MCF 10A (cell line): ENCODE measurements at regions not wholly inside any gene's neighbourhood (a gene's known extent, or its start where the extent isn't known, plus 50 kb on each side); places are given as distances from the start of the nearest gene placed in this dataset.

Experiments used
- BruUV-seq: library from RNA; stranded (reverse); fragments of 400-500 nt; replicated peaks from 2 replicates; lab custom pipeline; 2021; lab: Mats Ljungman, UMichigan
- CTCF ChIA-PET: fragments of 300-600 bp; sonication (Branson Sonifier 250); formaldehyde crosslinking; extraction: SDS; loops from one replicate; lab custom pipeline; 2021; ENCODE audit warnings: antibody characterized with exemption, inconsistent platforms; lab: Yijun Ruan, JAX
- POLR2A ChIA-PET: fragments of 300-600, 350-650 bp; sonication (Branson Sonifier 250); formaldehyde crosslinking; extraction: SDS; loops from one replicate; lab custom pipeline; 2020; ENCODE audit warnings: antibody characterized with exemption, inconsistent platforms; lab: Yijun Ruan, JAX
- DNase-seq: peaks from one replicate; pipeline ENCODE4 v3.0.0-alpha.2; 2018; ENCODE audit not compliant: unreplicated experiment
- H3K27ac Mint-ChIP-seq: one replicate; pipeline ENCODE4 v1.8.0; 2022; ENCODE audit warnings: mild to moderate bottlenecking, low read depth, mixed read lengths; ENCODE audit not compliant: unreplicated experiment
- H3K27me3 Mint-ChIP-seq: one replicate; pipeline ENCODE4 v1.8.0; 2022; ENCODE audit warnings: mixed read lengths; ENCODE audit not compliant: insufficient read depth, unreplicated experiment
- H3K36me3 Mint-ChIP-seq: one replicate; pipeline ENCODE4 v1.8.0; 2022; ENCODE audit warnings: mild to moderate bottlenecking, moderate library complexity, mixed read lengths; ENCODE audit not compliant: insufficient read depth, unreplicated experiment
- H3K4me1 Mint-ChIP-seq: one replicate; pipeline ENCODE4 v1.8.0; 2022; ENCODE audit warnings: mixed read lengths; ENCODE audit not compliant: insufficient read depth, unreplicated experiment
- H3K4me3 Mint-ChIP-seq: one replicate; pipeline ENCODE4 v1.8.0; 2022; ENCODE audit warnings: mild to moderate bottlenecking, moderate library complexity, mixed read lengths; ENCODE audit not compliant: unreplicated experiment
- H3K9me3 Mint-ChIP-seq: one replicate; pipeline ENCODE4 v1.8.0; 2022; ENCODE audit warnings: mixed read lengths; ENCODE audit not compliant: unreplicated experiment
- CTCF ChIP-seq: fragments of 200-600 bp; IDR thresholded peaks from one replicate; pipeline ENCODE4 v1.8.0; 2022; ENCODE audit warnings: antibody characterized with exemption, mild to moderate bottlenecking; ENCODE audit not compliant: unreplicated experiment
- intact Hi-C: fragments of 100-400 bp; cut with micrococcal nuclease; formaldehyde crosslinking; loops from 2 replicates; pipeline ENCODE4 v1.14.1; 2022

DNA sequence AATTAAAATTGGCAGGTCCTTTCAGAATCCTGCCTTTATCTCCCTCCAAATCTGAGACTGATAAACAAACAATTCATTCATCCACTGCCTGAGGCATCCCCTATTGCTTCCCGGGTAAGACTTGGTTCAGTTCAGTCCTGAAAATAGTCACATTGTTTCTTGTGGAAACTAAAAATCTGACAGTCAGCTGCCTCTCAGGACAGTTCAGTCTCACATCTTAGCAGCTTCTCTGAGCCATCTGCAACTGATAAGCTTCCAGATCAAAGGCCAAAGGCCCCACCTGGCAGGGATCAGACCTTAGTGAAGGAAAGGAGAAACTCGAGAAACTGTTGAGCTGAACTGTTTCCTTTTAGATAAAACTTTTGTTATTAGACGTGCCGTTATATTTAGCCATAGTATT lies 264.5 kb downstream of the IL15 start:
- Mint-ChIP-seq H3K4me3 (no peak overlapping the region), H3K36me3 (no peaks in the 10 kb centered on the region), H3K27ac (no peak overlapping the region), H3K4me1 (no peaks in the 10 kb centered on the region), H3K9me3 (no peaks in the 10 kb centered on the region), H3K27me3 (no peaks in the 10 kb centered on the region)
- intact Hi-C loops = no loop called here
- DNase-seq = no peak
- no TSS peak for BruUV-seq
- ChIA-PET CTCF (interaction anchor here (0.7 kb wide), 1 partner anchor 1284 kb away, joined by 3 read pairs; the partner anchor contains the start of gene USP38), POLR2A (no interaction called here)
- TF ChIP-seq CTCF = no peak

DNA sequence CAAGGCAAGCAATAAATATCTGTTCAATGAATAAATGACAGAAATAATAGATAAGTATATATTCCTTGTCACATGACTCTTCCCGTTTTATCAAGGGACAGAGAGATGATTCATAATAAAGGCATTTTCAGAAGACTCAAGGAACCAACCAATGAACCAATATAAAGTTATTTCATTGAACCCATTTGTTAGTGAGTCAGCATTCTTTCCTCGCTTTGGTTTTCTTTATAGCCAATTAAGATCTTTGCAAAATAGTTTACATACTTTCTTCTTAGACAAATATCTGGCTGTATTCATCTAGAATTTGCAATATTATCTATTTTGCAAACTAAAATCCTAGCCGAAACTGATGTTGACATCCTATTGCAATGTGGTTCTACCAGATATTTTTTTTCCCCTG lies 269.4 kb downstream of the IL15 start:
- H3K36me3 Mint-ChIP-seq = no peaks in the 10 kb centered on the region
- POLR2A ChIA-PET = no interaction called here
- no peak overlapping the region for H3K4me3 Mint-ChIP-seq
- no peaks in the 10 kb centered on the region for H3K4me1 Mint-ChIP-seq
- no TSS peak for BruUV-seq
- CTCF ChIA-PET = no interaction called here
- H3K27ac Mint-ChIP-seq = no peak overlapping the region
- TF ChIP-seq CTCF = no peak
- intact Hi-C loops = no loop called here
- no peaks in the 10 kb centered on the region for H3K9me3 Mint-ChIP-seq
- DNase-seq = no peak
- no peaks in the 10 kb centered on the region for H3K27me3 Mint-ChIP-seq

DNA sequence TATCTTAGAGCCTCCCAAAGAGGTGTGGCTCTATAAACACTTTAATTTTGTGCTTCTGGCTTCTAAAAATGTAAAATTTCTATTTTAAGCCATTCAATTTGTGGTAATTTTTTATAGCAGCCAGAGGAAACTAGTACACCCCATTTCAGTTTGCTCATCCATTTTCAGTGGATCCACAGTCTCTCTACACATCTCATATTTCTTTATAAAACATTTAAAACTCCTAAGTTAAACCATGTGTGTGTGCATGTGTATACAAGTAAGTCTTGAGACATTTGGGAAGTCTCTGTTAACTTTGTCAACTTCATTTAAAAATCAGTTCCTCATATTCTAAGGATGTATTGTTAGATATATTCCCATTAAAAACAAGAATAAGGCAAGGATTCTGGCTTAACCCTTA lies 273.2 kb downstream of the IL15 start:
- CTCF ChIA-PET = no interaction called here
- intact Hi-C loops = no loop called here
- Mint-ChIP-seq H3K9me3 (no peaks in the 10 kb centered on the region), H3K4me1 (no peaks in the 10 kb centered on the region), H3K4me3 (no peak overlapping the region), H3K27ac (no peak overlapping the region), H3K36me3 (no peaks in the 10 kb centered on the region), H3K27me3 (no peaks in the 10 kb centered on the region)
- DNase-seq = no peak
- BruUV-seq = no TSS peak
- no peak for TF ChIP-seq CTCF
- POLR2A ChIA-PET = no interaction called here

DNA sequence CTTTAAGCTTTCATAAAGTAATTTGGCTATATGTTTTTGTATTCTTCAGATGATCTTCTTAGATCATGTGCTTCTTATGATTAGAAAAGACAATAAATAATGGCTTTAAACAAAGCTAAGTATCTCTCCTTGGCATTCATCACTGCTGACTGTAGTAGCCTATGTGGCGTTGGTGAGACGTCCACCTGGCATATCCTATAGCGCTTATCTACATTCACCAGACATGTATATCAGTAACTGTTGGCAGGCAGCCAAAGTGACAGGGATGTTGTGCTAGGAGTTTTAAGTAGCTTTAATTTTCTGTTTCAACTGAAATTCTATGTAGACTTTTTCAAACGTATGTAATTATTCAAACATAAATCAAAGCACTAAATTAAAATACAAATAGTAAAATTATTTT lies 276.4 kb downstream of the IL15 start:
- TF ChIP-seq CTCF = no peak
- no peak overlapping the region for H3K27ac Mint-ChIP-seq
- DNase-seq = no peak
- intact Hi-C loops = no loop called here
- H3K9me3 Mint-ChIP-seq = no peaks in the 10 kb centered on the region
- ChIA-PET POLR2A (interaction anchor here (2.1 kb wide), 1 partner anchor 11 kb away, joined by 5 read pairs; no protein-coding TSS in a partner anchor), CTCF (interaction anchor here (0.7 kb wide), 1 partner anchor 10 kb away, joined by 3 read pairs; no protein-coding TSS in a partner anchor)
- no TSS peak for BruUV-seq
- H3K27me3 Mint-ChIP-seq = no peaks in the 10 kb centered on the region
- no peaks in the 10 kb centered on the region for H3K36me3 Mint-ChIP-seq
- no peak overlapping the region for H3K4me3 Mint-ChIP-seq
- H3K4me1 Mint-ChIP-seq = no peaks in the 10 kb centered on the region
